ENCODE measurements at regions not wholly inside any gene's neighbourhood (a gene's known extent, or its start where the extent isn't known, plus 50 kb on each side); places are given as distances from the start of the nearest gene placed in this dataset.

DNA sequence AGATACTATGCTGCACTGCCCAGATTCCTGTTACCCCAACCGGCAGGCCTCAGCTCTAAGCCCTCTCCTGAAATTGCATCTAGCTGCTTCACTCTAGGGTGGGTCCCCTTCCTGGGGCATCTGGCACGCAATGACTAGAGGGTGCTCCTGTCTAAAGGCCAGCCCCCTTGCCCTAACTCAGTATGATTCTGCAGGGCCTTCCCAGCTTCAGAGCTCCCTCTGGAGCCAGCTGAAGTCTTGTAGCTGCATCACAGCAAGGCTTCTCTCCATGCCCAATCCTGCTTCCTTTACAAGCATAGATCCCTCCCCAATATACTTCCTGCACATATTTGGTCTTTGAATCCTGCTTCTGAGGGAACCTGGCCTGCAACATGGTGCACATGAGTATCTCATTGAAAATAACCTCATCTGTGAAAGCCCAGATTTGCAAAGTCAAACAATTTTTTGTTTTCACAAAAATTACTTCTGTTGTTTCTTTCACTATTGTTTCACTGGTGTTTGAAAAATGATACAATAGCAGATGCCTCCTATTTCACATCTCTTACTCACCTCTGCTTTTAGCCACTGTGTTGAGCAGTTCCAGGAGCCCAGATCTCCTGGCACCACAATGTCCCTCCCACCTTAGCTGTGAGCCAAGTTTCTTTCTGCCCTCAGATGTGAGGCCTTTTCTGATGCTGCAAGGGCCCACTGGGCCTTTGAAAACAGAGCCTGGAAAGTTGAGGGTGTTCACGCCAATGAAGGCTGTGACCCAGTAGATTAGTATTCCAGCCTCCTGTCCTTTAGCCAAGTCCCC is 169.5 kb upstream of the EGLN3 start:
- DNase-seq, result no peak

DNA sequence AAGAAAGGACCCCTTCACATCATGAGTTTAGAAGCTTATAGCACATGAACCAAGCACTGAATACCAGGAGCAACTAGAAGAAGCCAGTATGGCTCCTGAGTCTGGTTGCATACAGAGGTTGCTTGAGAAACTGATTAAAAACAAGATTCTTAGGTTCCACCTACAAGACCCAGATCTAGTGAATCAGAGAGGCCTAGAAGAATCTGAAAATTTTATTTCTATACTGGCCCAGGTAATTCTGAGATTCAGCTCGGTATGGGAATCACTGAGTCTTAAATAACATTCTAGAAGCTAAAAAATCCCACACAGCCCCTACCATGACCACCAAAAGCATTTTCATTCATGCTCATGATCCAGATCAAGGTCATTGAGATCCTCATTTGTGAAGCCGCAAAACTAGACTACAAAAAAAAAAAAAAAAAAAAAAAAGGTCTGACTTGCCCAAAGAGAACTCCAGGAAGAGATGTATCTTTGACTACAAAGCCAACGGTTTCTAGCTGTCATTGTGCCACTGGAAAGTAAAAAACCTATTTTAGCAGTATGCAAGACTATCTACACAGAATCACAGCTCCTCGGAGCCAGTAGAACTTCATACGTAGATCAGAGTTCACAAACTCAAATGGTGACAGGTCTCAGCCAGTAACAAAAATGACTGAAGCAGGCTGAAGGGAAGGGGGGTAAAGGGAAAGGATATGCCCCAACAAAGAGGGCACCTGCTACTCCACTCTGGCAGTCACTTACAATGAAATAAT is 168.4 kb upstream of the EGLN3 start:
- no peak for DNase-seq

DNA sequence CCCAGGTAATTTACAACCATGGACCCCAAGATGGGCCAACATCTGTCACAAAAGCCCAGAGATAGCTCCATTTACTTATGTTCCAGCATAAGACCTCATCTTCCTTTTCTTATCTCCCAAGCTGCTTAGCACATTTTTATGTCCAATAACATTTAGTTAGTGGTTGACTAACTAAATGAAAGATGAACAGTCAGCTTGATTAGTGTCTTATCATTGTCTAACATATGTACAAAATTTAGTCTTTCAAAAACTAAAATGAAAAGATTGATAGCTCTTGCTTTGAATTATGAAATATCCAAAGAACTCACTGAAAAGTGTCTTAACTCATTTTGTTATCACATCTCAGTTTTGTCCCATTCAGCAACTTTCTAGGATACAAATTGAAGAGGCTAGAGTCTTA is 163.1 kb upstream of the EGLN3 start:
- no peak for DNase-seq

DNA sequence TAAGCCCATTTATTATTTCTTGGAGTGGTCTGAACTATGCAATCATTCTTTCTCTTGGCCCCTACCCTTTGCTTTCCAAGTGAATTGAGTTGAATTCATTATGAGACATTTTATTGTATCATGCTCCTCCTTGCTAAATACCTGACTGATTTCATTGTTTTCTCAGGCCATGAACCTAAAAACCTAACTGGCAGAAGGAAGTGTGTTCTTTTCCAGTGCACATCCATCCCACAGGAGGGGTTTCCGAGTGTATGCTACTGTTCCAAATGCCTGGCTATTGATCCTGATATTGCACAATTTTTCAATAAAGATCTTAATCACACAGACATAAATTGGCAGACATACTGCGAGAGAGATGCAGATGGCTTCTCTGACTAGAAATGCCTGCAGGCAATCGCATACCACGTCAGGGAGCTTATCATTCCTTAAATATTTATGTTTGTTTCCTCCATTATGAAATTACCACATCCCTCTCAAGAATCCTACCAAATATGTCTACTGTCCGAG is 162.2 kb upstream of the EGLN3 start:
- DNase-seq, result no peak

DNA sequence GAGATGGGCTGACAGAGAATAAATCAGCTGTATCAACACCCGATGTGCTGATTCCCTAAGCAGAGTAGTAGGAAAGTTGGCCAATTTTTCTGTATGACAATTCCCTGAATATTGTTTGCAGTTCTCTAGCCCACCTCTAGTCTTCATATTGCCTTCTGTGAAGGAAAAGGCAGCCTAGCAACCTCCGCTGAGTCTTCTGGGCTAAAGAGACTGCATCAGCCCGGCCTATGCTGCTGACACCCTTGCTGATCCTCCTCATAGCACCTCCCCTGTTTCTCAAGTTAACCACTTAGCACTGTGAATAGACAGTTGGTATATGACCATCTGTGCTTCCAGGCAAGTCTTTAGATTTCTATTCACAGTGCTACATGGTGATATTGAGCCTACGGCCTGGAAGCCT is 161.1 kb upstream of the EGLN3 start:
- no peak for DNase-seq

DNA sequence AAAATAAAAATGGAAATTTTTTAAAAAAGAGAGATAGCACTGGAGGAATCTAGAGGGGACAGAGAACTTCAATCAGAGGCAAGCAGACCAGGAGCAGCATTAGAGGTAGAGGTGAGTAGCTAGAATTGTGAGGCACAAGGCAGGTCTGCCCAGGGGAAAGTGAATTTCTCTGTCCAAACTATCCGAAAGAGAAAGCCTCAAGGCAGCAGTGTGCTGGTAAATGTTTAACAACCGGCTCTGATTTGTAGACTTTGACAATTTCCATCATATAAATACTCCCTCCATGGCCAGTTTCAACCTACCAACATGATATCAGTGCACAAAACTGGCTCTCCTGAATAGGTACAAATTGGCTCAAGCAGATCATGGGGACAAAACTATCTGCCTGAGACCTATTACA is 160.6 kb upstream of the EGLN3 start:
- DNase-seq, result no peak

DNA sequence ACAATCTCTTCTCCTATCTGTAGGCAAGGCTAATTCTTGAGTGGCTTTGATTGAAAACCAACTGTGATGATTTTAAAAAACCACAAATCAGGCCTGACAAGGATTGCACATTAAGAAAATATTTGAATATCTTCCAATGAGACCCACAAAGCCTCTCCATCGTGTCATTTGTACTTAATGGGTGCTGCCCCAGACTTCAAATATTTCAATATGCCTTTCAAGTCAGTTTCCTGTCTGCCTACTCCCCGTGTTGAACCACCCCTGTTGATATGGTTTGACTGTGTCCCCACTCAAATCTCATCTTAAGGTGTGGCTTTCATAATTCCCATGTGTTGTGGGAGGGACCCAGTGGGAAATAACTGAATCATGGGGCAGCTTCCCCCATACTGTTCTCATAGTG is 159.7 kb upstream of the EGLN3 start:
- no peak for DNase-seq

DNA sequence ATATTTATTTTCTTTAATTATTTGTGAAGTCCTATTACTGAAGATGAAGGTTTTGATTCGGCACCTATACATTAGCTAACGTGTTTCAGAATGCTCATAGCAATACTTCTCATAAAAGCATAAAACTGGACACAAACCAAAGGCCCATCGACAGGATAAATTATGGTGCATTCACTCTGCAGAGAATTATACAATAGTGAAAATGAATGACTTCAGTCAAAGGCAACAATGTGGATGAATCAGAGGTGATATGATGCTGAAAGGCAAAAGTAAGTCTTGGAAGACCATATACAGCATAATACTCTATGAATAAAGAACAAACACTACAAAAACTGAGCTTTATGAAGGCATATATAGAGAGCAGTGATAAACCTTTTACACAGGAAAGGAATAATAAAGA is 156.6 kb upstream of the EGLN3 start:
- DNase-seq, result no peak

DNA sequence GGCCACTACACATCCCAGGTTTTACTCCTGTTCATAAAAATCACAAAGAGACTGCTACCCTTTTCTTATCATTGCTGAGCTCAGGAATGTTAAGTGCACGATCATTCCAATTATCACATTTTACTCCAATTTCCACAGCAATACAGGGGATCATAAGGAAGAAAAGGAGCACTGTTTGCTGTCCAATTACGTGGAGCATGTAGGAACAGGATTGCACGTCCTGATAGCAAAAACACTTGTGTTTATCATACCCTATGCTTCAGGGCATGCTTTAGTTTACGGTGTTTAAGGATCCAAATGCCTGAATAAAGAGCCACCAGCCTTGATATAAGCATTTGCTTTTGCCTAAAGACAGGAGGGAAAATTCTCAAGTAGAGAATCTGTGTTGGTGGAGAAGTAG is 155.4 kb upstream of the EGLN3 start:
- DNase-seq, result no peak

DNA sequence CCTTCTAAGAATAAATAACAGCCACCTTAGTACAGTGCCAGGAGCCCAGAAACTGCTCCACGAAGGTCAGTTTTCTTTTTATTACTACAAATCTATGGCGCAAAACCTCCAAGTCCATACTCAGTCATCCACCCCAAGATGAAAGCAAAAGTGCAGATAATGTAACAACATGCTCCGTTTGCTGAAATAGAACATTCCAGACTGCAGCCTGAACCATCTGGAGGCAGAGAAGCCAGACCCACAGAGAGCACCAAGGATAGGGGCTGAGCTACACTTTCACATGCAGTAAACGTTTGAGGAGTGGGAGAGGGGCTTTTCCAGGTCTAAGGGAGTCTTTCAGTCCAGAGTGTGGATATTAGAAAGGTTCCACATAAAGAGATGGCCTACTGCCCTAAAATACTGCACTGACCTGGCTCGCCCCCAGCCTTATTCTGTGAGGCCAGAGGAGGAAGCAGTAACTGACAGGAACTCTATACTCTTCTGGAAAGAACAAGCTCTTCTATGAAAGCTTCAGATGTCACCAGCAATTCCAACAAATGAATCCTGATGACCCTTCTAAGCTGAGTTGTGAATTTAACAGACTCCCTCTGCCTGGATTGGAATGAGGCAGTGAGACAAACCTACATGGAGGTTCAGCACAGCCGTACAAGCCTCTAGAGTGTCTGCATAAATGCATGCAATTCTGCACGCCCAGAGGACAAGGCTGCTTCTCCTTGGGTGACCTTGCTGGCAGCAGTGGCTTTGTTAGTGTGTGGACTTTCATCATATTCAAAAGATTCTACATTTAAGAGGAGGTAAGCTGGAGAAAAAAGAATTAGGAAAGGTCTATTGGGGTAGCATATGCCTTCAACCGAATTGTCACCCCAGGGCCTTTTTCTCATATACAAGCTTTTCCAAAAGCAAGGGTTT is 153.9 kb upstream of the EGLN3 start:
- DNase-seq, result no peak

DNA sequence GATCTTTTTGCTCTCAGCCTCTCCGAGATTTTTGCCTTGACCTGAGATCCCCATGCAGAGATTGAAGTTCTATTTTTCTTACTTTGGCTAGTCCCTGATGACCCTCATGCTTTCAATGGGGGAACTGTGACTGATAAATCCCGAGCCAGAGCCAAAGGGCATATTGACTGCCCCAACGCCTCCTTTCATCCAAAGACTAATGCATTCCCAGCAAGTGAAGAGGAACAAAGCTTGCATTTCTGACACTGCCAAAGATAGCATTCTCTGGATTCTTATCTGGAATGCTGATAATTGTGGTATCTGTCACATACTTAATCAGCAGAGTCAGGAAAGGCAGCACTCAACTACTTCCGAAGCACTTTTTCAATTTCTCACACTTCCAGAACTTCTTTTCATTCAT is 152.3 kb upstream of the EGLN3 start:
- DNase-seq, result no peak

DNA sequence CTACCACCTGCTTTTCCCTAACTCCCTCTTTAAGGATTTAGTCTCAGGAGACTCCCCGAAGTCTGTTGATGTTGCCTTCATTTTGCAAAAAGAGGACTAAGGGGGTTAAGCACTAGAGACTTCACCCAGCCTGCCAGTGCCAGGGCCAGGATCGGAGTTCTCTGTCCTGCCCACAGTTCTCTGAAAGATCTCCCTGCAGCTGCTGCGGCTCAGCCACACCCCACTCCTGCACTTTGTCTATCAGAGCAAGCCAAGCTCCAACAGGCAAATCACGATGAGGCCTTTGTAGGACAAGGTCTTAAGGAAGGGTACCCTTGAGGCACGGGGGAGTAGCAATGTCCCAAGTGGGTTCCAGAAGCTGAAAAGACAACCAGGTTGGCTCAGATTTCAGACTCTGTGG is 148.8 kb upstream of the EGLN3 start:
- DNase-seq, result no peak

DNA sequence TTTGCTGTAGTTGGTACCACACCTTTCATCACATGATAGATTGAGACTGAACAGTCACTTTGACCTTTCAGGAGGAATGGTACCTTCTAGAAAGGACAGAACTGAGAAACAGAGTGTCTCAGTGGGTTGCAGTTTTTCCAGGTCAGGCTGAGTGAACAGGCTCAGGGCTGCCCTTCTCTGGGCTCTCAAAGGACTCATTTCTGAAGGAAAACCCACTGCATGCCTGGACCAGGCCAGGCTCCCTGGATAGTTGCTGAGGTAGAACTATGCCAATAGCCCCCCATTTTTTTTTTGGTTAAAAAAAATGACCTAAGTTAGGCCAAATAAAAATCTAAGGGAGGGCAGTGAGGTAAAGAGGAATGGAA is 148.1 kb upstream of the EGLN3 start:
- no peak for DNase-seq

DNA sequence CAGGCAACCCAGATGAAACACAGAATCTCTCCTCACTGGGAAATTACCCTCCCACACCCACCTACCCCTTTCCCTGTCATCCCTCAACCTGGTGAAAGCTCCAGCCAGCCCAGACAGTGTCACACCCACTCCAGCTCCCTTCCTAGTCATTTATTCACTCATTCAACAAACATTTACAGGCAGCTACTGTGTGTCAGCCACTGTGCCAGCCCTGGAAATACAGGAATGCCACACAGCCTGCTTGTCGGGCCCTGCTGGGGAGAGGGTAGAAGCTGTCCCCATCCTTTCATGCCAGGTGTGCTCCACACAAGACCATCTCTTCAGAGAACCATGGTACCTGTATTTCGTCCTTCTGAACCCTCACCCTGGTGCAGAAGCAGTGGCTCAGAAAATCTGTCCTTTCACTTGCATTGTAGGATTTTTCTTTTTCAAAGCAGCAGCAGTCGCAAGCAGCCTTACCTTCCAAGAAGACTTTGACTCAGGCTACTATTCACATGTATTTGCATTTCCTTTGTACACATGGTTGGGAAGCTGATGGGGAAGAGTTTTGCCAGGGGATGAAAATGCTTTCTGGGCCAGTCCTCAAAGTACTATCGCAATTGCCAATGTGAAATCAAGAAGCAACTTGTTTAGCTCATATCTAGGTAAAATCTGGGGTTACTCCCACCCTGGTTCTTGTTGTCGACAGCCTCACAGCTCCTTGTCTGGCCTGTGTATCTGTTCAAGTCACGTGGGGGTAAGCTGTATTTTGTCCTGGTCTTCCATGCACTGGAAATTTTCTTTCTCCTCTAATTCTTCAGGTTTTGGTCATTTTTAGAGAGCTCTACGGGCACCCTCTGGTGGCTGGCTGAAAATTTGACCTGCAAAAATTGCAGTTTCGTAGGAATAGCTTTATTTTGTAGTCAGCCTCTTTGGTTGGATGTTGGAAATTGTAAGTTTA is 147.4 kb upstream of the EGLN3 start:
- DNase-seq, result no peak

DNA sequence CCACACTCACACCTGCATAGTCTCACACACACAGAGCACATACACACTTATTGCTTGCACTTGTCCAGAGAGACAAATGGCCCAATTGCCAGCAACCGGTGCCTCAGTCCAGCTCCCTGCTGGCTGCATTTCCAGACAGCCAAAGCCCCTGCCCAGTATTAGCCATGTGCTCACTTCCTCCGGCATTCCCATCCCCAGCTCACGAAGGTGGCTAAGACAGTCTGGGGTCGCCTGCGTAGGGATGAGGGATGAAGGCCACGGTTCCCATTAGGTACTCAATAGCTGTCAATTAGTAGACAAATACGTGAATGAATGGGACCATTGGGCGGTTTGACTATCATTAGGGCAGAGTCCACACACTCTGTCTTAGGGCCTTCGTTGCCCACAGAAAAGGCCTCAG is 146.8 kb upstream of the EGLN3 start:
- DNase-seq, result no peak

DNA sequence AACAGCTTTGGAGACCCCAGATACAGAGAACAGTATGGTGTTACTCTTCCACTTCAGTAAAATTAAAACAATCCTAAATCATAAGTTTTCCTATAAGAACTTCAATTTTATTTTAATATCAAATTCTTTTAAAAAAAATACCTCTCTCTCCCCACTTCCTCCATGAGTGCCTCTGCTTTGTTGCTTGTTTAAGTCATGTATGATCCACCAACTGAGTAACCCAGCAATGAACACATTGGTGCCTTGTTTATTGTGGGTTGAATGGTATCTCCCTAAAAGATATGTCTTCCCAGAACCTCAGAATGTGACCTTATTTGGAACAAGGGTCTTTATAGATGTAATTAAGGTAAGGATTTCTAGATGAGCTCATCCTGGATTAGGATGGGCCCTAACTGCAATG is 143.5 kb upstream of the EGLN3 start:
- no peak for DNase-seq

DNA sequence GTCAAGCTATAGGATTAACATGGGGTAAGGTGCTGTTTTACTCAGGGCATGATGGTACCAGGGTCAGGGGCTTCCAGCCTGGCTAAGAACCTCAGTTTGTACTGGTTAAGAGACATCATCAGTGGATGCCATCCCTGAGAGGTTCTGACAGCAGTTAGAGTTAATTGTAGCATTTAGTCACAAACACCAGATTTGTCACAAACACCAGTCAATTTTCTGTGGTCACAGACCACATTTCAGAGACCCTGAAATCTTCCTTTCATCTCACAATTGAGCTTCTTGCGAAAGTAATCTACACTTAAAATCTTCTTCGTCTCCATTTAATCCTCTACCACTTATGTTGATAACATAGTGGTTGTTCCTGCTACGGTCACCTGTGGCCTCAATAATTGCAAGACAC is 143.0 kb upstream of the EGLN3 start:
- no peak for DNase-seq

DNA sequence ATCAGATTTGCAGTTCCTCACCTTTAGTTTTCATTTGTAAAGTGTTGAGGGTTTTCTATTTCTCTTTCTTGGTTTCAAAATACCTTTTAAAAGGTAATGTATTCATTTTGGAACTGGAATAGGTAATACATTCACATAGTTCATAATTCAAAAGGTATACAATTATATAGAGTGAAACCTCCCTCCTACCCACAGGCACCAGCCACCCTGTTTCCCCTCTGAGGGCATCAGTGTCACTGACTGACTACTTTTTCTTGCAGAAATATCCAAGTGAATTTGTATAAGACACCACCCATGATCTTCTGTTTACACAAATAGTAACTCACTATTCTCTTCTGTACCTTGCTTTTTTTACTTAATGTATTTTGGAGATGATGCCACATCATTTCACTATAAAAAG is 139.6 kb upstream of the EGLN3 start:
- no peak for DNase-seq

DNA sequence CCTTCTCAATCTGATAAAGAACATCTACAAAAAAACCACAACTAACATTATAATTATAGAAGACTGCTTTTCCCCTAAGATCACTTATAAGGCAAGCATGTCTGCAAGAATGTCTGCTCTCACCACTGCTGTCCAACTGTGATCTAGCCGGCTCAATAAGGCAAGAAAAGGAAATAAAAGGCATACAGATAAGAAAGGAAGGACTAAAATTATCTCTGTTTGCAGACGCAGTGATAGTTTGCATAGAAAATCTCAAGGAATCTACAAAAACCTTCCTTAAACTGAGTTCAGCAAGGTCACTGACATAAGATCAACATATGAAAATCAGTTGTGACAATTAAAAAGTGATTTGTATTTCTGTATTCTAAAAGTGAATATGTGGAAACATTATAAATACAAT is 138.0 kb upstream of the EGLN3 start:
- DNase-seq, result no peak

DNA sequence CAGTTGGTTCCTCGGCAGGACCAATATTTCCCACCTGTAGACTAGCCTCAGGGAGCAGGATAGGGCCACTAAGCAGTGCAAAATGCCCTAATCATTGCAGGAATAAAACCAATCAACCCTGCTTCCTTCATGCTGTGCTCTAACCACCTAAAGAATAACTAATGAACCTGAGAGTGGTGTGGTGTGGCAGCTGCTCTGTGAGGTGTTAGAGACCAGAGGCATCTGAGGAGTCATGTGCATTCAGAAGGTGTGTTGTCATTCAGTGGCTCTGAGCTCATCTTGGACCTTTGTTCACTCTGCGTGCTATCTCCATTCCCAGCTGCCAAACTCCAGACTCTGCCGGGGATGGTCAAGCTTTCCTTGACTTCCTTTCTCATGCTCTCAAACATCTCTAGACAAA is 136.7 kb upstream of the EGLN3 start:
- no peak for DNase-seq

DNA sequence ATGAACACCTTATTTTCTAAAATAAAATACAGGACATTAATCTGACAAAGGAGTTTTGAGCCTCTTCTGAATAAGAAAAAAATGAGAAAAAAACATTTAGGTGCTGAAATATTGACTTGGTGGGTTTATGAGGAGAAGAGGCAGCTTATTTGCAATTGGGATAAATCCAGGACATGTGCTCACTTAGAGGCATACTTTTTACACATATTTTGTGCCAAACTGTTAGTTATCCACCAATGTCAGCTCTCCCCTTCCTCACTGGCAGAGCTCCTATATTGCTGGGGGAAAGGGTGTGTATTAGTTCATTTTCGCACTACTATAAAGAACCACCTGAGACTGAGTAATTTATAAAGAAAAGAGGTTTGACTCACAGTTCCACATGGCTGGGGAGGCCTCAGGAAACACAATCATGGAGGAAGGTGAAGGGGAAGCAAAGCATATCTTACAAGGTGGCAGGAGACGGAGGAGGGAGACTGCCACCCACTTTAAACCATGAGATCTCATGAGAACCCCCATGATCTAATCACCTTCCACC is 135.4 kb upstream of the EGLN3 start:
- DNase-seq, result no peak

DNA sequence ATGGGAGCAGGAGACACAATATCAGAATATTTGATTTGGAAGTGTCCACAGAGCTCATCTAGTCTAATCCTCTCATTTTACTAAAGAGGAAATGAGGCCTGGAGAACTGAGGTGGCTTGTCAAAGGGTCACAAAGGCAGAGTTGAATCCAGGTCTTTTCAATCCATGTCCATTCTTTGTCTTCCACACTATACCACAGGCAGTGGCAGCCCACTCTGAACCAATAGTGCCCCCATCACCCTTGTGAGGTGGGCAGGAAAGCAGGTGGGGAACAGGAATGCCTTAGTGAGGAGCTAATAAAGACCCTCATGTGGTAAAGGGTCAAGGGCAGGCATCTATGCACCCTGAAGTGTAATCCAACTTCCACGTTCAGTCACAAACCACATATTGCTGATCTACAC is 134.8 kb upstream of the EGLN3 start:
- DNase-seq, result no peak

Data from NCI-H510A (cell line).